ENCODE measurements at regions not wholly inside any gene's neighbourhood (a gene's known extent, or its start where the extent isn't known, plus 50 kb on each side); places are given as distances from the start of the nearest gene placed in this dataset.

DNA sequence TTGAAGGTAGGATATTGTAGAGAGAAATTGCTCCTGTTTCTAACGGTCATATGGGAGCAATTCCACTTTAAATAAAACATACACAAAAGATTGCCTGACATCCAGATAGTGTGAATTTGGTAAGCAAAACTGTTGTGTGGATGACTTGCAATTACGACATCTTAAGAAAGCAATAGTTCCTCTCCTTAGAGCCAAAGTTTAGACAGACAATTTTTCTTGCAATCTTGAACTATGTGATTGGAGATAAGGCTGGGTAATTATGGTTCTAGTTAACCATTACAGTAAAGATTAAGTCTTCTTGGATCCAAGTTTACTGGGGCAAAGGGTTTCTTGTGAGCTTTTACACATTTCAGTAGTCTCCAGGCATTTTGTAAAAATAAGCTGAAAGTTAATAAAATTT, 1080.6 kb upstream of the CDH6 start:
- Histone ChIP-seq H3K36me3 (ENCODE audit: control insufficient read depth, insufficient read depth, low read length) (no peaks in the 10 kb centered on the region), H3K27me3 (replicated peaks; ENCODE audit: control insufficient read depth, insufficient read depth, low read length) (no peaks in the 10 kb centered on the region), H3K4me3 (replicated peaks; ENCODE audit: low read depth, low read length) (no peak overlapping the region)
- no peak for TF ChIP-seq CTCF (IDR thresholded peaks at IDR 0.05; ENCODE audit: insufficient read depth, low read length, poor library complexity, severe bottlenecking)
- DNase-seq (ENCODE audit: extremely low read depth, insufficient read length), result no peak

GRCh38 chr5:30108051-30108450, 1085.4 kb upstream of the CDH6 start:
- H3K36me3 ChIP-seq (ENCODE audit: control insufficient read depth, insufficient read depth, low read length), result no peaks in the 10 kb centered on the region
- no peak overlapping the region for H3K4me3 ChIP-seq (replicated peaks; ENCODE audit: low read depth, low read length)
- DNase-seq (ENCODE audit: extremely low read depth, insufficient read length), result no peak
- no peaks in the 10 kb centered on the region for H3K27me3 ChIP-seq (replicated peaks; ENCODE audit: control insufficient read depth, insufficient read depth, low read length)
- TF ChIP-seq CTCF (IDR thresholded peaks at IDR 0.05; ENCODE audit: insufficient read depth, low read length, poor library complexity, severe bottlenecking), result no peak

DNA sequence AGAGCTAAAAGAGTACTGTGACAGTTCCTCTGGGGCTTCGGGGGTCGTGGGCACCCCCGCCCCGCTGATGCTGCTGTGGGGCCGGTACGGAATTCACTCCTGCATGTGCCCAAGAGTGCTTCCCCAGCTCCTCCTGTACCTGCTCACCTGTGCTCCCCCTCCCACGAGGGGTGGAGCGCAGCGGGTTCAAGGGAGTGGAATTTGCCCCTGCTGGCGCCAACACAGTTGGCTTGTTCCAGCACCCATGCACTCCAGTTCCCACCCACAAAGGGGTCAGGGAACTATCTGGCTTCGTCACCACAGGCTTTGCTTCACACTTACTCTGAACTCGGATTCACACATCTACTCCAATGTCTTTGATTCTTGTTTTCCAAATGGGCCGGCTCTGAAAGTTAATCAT, 1086.9 kb upstream of the CDH6 start:
- no peak for DNase-seq (ENCODE audit: extremely low read depth, insufficient read length)
- H3K27me3 ChIP-seq (replicated peaks; ENCODE audit: control insufficient read depth, insufficient read depth, low read length), result no peaks in the 10 kb centered on the region
- no peak for TF ChIP-seq CTCF (IDR thresholded peaks at IDR 0.05; ENCODE audit: insufficient read depth, low read length, poor library complexity, severe bottlenecking)
- H3K4me3 ChIP-seq (replicated peaks; ENCODE audit: low read depth, low read length), result no peak overlapping the region
- no peaks in the 10 kb centered on the region for H3K36me3 ChIP-seq (ENCODE audit: control insufficient read depth, insufficient read depth, low read length)

DNA sequence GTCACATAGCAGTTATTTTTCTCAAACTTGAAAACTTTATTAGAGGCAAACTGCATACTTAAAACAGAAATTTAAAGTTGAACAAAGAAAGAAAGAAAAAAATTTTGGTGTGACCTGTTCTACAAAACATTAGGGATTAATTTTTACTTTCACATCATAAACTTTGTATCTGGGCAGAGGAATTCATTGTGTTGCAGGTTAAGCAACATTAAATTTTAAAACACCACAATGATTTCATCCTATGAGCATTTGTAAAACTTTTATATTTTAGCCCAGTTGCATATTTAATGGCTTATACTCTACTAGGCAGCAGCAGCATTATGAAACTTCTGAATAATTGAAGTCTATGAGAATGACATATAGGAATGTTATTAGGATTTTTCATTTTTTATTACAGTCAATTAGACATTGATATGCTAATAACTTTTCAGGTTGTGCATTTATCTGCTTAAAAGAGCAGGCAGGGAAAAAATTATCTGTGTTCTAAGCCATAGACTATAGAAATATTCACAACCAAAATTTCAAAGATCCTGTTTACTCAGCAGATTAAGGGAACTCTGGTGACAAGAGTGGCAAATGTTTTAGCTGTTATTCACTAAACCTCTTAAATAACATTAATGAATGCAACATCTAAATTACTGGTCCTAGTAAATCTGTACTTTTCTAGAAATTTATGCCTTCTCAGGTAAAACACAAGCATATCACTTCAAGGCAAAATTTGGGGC, 1088.5 kb upstream of the CDH6 start:
- TF ChIP-seq CTCF (IDR thresholded peaks at IDR 0.05; ENCODE audit: insufficient read depth, low read length, poor library complexity, severe bottlenecking), result no peak
- Histone ChIP-seq H3K27me3 (replicated peaks; ENCODE audit: control insufficient read depth, insufficient read depth, low read length) (no peaks in the 10 kb centered on the region), H3K4me3 (replicated peaks; ENCODE audit: low read depth, low read length) (no peak overlapping the region), H3K36me3 (ENCODE audit: control insufficient read depth, insufficient read depth, low read length) (no peaks in the 10 kb centered on the region)
- DNase-seq (ENCODE audit: extremely low read depth, insufficient read length), result no peak

DNA sequence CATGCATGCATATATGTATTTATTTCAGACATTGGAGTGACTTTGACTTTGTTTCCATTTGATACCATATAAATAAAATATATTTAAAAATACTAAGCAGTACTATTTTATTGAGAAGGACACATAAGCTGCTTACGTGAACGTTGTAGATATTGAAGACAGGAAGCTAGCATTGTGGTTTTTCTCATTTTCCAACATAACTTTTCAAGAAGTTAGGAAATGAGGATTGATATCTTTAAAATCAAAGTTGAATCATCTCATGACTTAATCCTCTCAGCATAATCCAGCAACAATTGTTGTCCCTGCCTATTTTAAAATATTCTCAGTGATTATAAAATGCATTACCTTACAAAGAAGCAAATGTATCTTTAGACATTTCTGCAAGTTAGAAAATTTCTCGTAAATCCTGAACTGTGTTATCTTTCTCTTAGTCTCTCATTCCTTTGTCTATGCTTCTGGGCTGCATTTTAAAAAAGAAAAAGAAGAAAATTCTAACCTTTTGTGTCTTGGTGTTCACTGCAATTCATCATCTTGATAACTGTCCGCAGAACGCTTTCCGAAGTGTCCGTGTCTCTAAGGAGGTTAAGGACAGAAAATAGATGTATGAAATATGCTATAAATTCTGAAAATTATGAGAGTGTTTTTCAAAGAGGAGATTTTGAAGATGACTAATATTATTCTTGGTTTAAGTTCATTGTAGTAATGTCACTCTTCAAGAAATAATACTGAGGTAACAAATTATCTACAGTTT, 1089.9 kb upstream of the CDH6 start:
- H3K27me3 ChIP-seq (replicated peaks; ENCODE audit: control insufficient read depth, insufficient read depth, low read length), result no peaks in the 10 kb centered on the region
- no peaks in the 10 kb centered on the region for H3K36me3 ChIP-seq (ENCODE audit: control insufficient read depth, insufficient read depth, low read length)
- TF ChIP-seq CTCF (IDR thresholded peaks at IDR 0.05; ENCODE audit: insufficient read depth, low read length, poor library complexity, severe bottlenecking), result no peak
- H3K4me3 ChIP-seq (replicated peaks; ENCODE audit: low read depth, low read length), result no peak overlapping the region
- DNase-seq (ENCODE audit: extremely low read depth, insufficient read length), result no peak

Measured in GM06990 (cell line).